Panc1 (cell line): ENCODE measurements at regions not wholly inside any gene's neighbourhood (a gene's known extent, or its start where the extent isn't known, plus 50 kb on each side); places are given as distances from the start of the nearest gene placed in this dataset.

Source experiments
- POLR2AphosphoS5 ChIP-seq: IDR thresholded peaks from 2 replicates; pipeline ENCODE4 v1.6.1; 2012; ENCODE audit warnings: mild to moderate bottlenecking, low read depth, low read length, moderate library complexity
- TF ChIP-seq, protein P1 (sequence below): fragments of 450-650 bp; IDR thresholded peaks from 2 replicates; pipeline ENCODE4 v1.5.1; 2017; ENCODE audit warnings: mild to moderate bottlenecking

GRCh38 chr5:142445266-142445665, 120.4 kb upstream of the SPRY4 start:
- TF ChIP-seq, protein P1, sequence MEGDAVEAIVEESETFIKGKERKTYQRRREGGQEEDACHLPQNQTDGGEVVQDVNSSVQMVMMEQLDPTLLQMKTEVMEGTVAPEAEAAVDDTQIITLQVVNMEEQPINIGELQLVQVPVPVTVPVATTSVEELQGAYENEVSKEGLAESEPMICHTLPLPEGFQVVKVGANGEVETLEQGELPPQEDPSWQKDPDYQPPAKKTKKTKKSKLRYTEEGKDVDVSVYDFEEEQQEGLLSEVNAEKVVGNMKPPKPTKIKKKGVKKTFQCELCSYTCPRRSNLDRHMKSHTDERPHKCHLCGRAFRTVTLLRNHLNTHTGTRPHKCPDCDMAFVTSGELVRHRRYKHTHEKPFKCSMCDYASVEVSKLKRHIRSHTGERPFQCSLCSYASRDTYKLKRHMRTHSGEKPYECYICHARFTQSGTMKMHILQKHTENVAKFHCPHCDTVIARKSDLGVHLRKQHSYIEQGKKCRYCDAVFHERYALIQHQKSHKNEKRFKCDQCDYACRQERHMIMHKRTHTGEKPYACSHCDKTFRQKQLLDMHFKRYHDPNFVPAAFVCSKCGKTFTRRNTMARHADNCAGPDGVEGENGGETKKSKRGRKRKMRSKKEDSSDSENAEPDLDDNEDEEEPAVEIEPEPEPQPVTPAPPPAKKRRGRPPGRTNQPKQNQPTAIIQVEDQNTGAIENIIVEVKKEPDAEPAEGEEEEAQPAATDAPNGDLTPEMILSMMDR, result no peak
- no peak for TF ChIP-seq POLR2AphosphoS5
